DMS 273 (cell line): ENCODE measurements at regions not wholly inside any gene's neighbourhood (a gene's known extent, or its start where the extent isn't known, plus 50 kb on each side); places are given as distances from the start of the nearest gene placed in this dataset.
"Not testable (repeated sequence)": the region's sequence is repeated elsewhere in the genome, so short reads cannot be mapped to it uniquely, and the experiment has no call there.

Source experiments
- DNase-seq: peaks from one replicate; lab custom pipeline; 2025; ENCODE audit not compliant: unreplicated experiment; lab: John Stamatoyannopoulos, UW

DNA sequence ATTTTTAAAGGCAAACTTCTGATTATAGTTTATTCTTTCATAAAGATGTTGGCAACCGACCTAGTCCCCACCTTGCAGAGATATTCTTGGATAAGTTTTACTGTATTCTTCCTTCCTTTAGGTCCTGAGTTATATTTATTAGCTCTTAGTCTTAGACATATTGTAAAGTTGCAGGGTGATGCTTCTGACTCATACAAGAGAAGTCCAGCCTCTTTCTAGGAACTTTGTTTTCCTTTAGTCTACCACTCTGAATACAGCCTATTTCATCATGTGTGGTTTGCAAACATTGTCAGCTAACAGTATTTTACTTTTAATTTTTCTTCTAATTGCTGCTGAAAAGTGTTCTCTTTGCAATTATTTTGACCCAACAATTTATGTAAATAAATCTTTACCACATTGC, 686.7 kb downstream of the COL12A1 start:
- no peak for DNase-seq

DNA sequence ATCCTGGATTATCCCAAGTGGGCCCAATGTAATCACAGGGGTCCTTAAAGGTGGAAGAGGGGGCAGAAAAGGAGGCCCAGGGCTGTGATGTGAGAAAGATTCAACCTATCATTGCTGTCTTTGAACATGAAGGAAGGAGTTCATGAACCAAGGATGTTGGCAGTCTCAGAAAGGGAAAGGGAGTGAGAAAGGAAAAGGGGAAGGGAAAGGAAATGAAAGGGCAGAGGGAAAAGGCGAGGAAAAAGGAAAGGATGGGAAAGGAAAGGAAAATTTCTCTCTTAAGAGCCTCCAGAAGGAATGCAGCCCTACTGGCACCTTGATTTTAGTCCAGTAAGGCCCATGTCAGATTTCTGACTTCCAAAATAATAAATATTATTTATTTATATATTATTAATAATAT, 687.8 kb downstream of the COL12A1 start:
- DNase-seq: no peak

DNA sequence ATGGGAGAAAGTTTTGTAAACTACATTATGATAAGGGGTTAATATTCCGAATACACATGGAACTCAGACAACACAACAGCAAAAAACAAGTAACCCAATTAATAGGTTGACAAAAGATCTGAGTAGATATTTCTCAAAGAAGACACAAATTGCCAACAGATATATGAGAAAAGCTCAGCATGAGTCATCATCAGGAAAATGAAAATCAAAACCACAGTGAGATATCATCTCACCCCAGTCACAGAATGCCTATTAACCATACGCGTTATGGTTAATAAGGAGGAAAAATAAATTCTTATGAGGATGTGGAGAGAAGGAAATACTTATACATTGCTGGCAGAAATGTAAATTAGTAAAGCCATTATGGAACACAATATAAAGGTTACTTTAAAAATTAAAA, 695.0 kb downstream of the COL12A1 start:
- DNase-seq: no peak

DNA sequence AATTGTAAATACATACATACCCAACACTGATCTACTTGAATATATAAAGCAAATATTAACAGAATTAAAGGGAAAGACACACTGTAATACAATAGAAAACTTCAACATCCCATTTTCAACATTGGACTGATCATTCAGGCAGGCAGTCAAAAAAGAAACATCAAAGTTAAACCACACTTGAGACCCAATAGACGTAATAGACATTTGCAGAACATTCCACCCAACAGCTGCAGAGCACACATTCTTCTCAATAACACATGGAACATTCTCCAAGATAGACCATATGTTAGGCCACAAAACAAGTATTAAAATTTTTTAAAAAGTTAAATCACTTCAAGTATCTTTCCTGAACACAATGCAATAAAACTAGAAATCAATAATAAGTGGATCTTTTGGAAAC, 698.2 kb downstream of the COL12A1 start:
- DNase-seq: no peak

DNA sequence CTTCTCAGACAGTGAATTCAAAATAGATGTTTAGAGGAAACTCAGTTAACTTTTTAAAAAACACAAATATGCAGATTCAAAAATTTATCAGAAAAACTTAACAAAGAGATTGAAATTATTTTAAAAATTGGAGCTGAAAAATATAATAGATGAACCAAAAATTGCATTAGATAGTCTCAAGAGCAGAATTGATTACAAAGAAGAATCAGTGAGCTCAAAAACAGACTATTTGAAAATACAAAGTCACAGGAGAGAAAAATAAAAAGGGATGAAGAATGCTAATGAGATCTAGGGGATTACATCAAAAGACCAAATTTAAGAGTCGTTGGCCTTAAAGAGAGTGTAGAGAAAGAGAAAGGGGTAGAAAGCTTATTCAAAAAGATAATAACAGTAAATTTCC, 700.5 kb downstream of the COL12A1 start:
- DNase-seq: no peak

GRCh38 chr6:74504941-74505340, 700.9 kb downstream of the COL12A1 start:
- no peak for DNase-seq

DNA sequence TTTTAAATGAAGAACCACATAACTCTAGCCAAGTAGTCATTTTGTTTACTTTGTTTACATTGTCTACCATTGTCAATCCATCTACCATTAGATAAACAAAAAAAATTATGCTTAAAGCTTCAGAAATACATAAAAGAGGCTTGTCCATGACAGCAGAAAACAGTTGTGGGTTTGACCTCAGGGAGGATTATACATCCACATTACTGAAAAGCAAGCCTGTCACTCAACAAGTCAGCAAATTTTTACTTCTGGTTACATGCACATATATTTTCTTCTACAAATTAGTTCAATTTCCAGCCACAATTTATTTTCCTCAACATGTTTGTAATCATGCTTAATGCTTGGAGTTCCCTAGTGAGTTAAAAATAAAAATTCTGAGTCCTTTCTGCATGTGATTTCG, 713.3 kb downstream of the COL12A1 start:
- DNase-seq: no peak

DNA sequence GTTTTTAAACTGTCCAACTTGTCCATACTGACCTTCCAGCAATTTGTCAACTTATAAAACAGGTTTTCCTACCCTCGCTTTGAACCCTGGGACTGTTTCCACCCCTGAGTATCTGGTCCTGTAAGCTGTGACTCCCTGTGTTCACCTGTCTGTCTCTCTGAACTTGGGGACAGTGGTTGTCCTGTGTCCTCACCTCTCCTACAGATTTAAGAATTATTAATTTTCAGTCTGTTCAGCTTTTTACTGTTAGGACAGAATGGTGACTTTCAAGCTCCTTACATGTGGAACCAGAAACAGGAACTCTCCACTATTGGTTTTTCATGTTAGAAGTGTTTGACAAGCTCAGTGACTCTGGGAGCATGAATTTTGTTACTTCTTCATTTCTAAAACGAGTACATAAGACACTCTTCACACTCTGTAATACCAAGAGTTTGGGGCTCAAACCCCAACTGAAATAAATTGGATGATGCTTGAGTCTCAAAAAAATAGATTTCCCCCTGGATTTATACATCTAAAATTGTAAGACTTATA, 713.9 kb downstream of the COL12A1 start:
- DNase-seq: no peak

DNA sequence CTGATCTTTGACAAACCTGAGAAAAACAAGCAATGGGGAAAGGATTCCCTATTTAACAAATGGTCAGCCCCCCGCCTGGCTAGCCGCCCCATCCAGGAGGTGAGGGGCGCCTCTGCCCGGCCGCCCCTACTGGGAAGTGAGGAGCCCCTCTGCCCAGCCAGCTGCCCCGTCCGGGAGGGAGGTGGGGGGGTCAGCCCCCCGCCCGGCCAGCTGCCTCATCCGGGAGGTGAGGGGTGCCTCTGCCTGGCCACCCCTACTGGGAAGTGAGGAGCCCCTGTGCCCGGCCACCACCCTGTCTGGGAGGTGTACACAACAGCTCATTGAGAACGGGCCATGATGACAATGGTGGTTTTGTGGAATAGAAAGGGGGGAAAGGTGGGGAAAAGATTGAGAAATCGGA, 717.1 kb downstream of the COL12A1 start:
- not testable (repeated sequence) for DNase-seq

DNA sequence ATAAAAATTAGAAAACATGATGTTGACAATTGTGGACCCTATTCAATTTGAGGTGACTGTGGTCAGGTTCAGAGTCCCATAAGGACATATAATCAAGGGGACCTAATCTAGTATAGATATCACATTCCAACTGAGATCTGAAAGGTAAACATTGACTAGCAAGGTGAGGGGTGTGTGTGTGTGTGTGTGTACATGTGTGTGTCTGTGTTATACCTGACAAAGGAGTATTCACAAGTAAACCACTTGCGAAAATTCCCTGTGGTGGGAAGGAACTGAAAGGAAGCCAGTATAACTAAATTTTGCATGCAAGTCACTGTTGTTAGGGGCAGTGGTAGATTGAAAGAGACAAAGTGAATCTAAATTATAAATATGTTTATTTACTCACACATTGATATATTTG, 723.7 kb downstream of the COL12A1 start:
- DNase-seq: no peak

DNA sequence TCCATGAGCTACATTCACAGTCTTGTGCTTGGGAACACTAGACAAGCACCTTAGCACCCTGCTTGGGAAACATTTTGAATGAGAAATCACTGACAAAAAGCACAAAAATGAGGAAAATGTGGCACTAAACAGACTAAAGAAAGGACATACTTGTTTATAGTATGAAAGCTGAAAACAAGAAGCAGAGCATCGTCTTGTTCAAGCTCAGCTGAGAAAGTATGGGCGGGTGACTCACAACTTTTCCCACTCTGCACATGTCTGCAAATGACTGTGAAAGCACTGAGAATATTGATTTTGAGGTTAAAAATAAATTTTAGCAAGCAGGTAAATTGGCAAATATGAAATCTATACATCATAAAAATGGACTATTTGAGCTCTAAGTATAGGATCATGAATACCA, 725.3 kb downstream of the COL12A1 start:
- DNase-seq: no peak

DNA sequence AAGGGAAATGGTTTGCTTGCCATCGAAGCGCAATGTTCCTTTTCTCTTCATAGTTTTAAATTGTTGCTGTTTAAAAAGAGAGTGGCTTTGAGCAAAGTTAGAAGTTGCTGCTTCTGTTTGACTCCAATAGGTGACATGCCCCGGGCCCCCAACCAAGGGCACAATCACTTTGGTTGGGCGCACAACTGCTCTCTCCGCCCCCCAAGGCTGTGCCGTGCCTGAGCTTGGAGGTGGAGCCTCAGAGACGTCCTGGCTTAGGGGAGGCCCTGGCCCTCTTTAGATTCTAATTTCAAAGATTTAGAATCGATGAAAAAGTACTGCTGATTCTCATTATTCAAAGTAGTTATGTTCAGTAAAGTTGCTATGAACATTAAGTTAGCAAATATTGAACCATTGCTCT, 725.9 kb downstream of the COL12A1 start:
- DNase-seq: no peak

- DNase-seq: no peak
Measured at GRCh38 chr6:74479420-74479819, 726.4 kb downstream of the COL12A1 start.

DNA sequence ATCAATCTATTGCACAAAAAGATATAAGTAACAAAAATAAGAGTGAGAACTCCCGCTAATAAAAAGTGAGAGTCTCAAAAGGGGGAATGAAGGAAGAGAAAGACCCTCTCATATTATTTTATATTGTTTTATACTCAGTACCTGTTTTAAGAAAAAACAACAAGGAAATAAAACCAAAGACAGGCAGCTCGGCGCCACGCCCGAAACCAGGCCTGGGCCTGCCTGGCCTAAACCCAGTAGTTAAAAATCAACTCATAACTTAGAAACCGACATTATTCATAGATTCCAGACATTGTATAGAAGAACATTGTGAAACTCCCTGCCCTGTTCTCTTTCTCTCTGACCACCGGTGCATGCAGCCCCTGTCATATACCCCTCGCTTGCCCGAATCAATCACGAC, 731.8 kb downstream of the COL12A1 start:
- not testable (repeated sequence) for DNase-seq

DNA sequence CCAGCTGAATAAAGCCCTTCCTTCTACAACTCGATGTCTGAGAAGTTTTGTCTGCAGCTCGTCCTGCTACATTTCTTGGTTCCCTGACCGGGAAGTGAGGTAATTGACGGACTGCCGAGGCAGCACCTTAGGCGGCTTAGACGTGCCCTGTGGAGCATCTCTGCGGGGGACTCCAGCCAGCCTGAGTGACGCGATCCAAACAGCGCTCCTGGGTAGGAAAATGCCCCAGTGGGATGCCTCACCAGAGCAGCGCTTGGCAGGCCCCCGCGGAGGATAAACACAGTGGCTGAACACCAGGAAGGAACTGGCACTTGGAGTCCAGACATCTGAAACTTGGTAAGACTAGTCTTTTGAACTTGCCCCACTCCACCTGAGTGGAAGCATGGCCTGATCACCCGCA, 737.3 kb downstream of the COL12A1 start:
- not testable (repeated sequence) for DNase-seq

DNA sequence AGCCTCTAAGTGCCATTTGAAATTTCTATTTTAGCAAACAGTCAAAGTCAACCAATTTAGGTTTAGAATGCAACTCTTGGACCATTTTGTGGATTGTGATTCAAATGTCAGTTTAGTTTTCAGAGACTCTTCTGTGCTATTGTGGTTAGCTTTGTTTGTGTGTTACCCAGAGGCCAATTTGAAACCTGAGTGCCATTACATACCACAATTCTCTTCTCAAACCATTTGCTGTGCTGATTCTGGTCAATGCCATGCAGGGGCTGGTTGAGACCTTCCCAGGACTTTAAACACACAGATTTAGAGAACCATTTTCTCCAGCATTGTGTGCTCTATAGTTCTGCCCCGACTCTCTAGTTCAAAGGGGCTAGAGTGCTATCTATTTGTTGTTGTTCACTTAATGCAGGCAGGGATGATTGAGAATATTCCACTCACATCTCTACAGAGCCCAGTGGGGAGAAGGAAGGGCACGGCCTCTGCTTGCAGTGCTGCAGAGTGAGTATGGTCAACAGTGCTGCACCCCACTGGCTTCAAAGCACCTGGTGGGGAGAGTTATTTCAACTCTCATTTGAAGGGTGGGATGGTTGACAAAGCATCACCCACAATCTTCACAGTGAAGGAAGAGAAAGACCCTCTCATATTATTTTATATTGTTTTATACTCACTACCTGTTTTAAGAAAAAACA, 738.2 kb downstream of the COL12A1 start:
- no peak for DNase-seq

DNA sequence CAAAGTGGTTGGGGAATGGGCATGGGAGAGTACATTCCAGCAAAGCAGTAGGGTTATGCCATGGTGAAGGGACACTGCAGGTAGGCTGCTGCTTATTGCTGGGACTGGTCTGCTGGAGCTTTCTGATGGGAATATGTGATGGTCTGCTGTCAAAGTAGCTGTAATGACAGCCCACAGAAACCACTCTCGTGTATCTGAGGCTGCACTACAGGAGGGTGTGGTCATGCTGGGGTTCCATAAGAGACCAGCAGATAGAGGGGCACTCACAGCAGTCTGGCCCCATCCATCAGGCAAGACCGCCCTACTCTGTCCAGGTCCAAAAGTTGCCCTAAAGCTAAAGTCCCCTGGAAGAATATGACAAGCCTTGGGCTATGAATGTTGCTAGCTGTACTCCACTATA, 739.3 kb downstream of the COL12A1 start:
- DNase-seq: no peak

DNA sequence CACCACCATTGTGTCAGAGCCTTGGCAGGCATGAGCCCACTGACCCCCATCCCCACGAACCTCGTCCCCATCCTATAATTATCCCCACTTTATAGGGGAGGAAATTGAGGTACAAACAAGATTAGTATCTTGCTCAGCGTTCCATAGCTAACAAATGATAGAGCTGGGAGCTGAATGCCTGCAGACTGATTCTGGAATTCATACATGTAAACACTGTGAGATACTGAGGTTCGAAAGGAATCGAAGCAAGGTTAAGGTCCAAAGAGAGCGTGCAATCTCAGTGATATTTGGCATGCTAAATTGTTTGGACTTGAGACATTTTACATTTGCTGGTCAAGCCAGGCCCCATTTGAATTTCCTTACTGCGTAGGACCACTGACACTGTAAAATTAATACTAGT, 746.6 kb downstream of the COL12A1 start:
- no peak for DNase-seq

GRCh38 chr6:74458536-74458935, 747.3 kb downstream of the COL12A1 start:
- no peak for DNase-seq

GRCh38 chr6:74455786-74456185, 750.1 kb downstream of the COL12A1 start:
- DNase-seq: no peak

GRCh38 chr6:74451953-74452352, 753.9 kb downstream of the COL12A1 start:
- DNase-seq: no peak

GRCh38 chr6:74448850-74449249, 752.8 kb downstream of the CD109 start:
- no peak for DNase-seq

- DNase-seq: no peak
Measured at GRCh38 chr6:74447013-74447412, 751.0 kb downstream of the CD109 start.
